GM12878 (cell line): ENCODE measurements at regions not wholly inside any gene's neighbourhood (a gene's known extent, or its start where the extent isn't known, plus 50 kb on each side); places are given as distances from the start of the nearest gene placed in this dataset.

ENCODE experiments used
- ATAC-seq: fragments of 200-7000 bp; cut with Tn5 transposase; 3 replicates; pipeline ENCODE4 v1.9.1; 2020; ENCODE audit warnings: mild to moderate bottlenecking, moderate library complexity
- BruUV-seq: library from RNA; stranded (reverse); fragments of 400-500 nt; replicated peaks from 2 replicates; lab custom pipeline; 2021; lab: Mats Ljungman, UMichigan
- CTCF ChIA-PET: fragments of 300-600 bp; sonication (Branson Sonifier 250); formaldehyde crosslinking; extraction: SDS; loops from one replicate; lab custom pipeline; 2021; ENCODE audit warnings: inconsistent platforms; lab: Yijun Ruan, JAX
- POLR2A ChIA-PET: fragments of 350-600 bp; formaldehyde crosslinking; extraction: SDS; loops from one replicate; lab custom pipeline; 2021; ENCODE audit warnings: inconsistent platforms; lab: Charles Lee
- RAD21 ChIA-PET: fragments of 300-600 bp; sonication (Branson Sonifier 250); formaldehyde crosslinking; loops from one replicate; lab custom pipeline; 2023; ENCODE audit warnings: antibody characterized with exemption; ENCODE audit not compliant: unreplicated experiment; lab: Charles Lee
- SMC1A ChIA-PET: fragments of 300-600 bp; sonication (Branson Sonifier 250); formaldehyde crosslinking; loops from one replicate; lab custom pipeline; 2023; ENCODE audit not compliant: unreplicated experiment, uncharacterized antibody; lab: Charles Lee
- DNase-seq: peaks from one replicate; pipeline ENCODE4 v3.0.0-alpha.2; 2011; ENCODE audit warnings: low read depth, low spot score
- FAIRE-seq: peaks from 3 replicates; lab custom pipeline; 2011; peaks lifted over from hg19 to GRCh38; lab: Jason Lieb, UNC
- H2AFZ ChIP-seq: 2 replicates; pipeline ENCODE4 v1.6.0; 2011; ENCODE audit warnings: low read depth, low read length, control low read depth; ENCODE audit not compliant: control insufficient read depth
- H3K27ac ChIP-seq: 2 replicates; pipeline ENCODE4 v1.5.1; 2011; ENCODE audit warnings: control low read depth; ENCODE audit not compliant: control insufficient read depth, insufficient read depth
- H3K27me3 ChIP-seq, 2 experiments: replicated peaks in 1 of 2; 2 replicates each; pipeline versions ENCODE4 v1.6.0 to v1.6.1; 2011; ENCODE audit warnings: low read length in 1 of 2; ENCODE audit not compliant: control insufficient read depth in 2 of 2, insufficient read depth in 2 of 2
- H3K36me3 ChIP-seq, 2 experiments: 2 replicates each; pipeline ENCODE4 v1.5.1; 2011; ENCODE audit warnings: low read length in 1 of 2; ENCODE audit not compliant: control insufficient read depth in 2 of 2, insufficient read depth in 2 of 2
- H3K4me1 ChIP-seq: 2 replicates; pipeline ENCODE4 v1.6.1; 2011; ENCODE audit warnings: mild to moderate bottlenecking, low read length, moderate library complexity, mixed read lengths; ENCODE audit not compliant: control insufficient read depth, insufficient read depth
- H3K4me2 ChIP-seq: 2 replicates; pipeline ENCODE4 v1.6.0; 2011; ENCODE audit warnings: control low read depth; ENCODE audit not compliant: control insufficient read depth, insufficient read depth
- H3K4me3 ChIP-seq: fragments of 200-600 bp; sonication (generic); 2 replicates; pipeline ENCODE4 v1.5.1; 2016
- H3K79me2 ChIP-seq: 2 replicates; pipeline ENCODE4 v1.6.0; 2011; ENCODE audit warnings: low read length; ENCODE audit not compliant: control insufficient read depth, insufficient read depth
- H3K9ac ChIP-seq: 2 replicates; pipeline ENCODE4 v1.8.0; 2011; ENCODE audit warnings: low read length, control low read depth, mixed read lengths; ENCODE audit not compliant: control insufficient read depth, insufficient read depth
- H3K9me3 ChIP-seq: replicated peaks from 3 replicates; pipeline ENCODE4 v1.5.1; 2011; ENCODE audit warnings: mild to moderate bottlenecking, low read length; ENCODE audit not compliant: control insufficient read depth, insufficient read depth
- H4K20me1 ChIP-seq: 2 replicates; pipeline ENCODE4 v1.6.0; 2011; ENCODE audit not compliant: control insufficient read depth, insufficient read depth
- BACH1 ChIP-seq: fragments of 450-650 bp; IDR thresholded peaks from 2 replicates; pipeline ENCODE4 v1.6.1; 2017; ENCODE audit warnings: mild to moderate bottlenecking, borderline replicate concordance
- FOXM1 ChIP-seq: IDR thresholded peaks from 2 replicates; pipeline ENCODE4 v1.6.1; 2012; ENCODE audit warnings: low read depth, mild to moderate bottlenecking, inconsistent platforms, low read length, moderate library complexity
- HDGF ChIP-seq: fragments of 450-650 bp; IDR thresholded peaks from 2 replicates; pipeline ENCODE4 v1.6.1; 2016; ENCODE audit warnings: antibody characterized with exemption
- SMAD5 ChIP-seq: IDR thresholded peaks from 2 replicates; pipeline ENCODE4 v1.6.1; 2016; ENCODE audit warnings: antibody characterized with exemption, low read depth
- ZBED1 ChIP-seq: IDR thresholded peaks from 2 replicates; pipeline ENCODE4 v1.6.1; 2016; ENCODE audit warnings: borderline replicate concordance
- WGBS: methylation state at CpG from one replicate; pipeline ENCODE4 v1.1.6; 2016; ENCODE audit warnings: low lambda C conversion rate; ENCODE audit not compliant: insufficient replicate concordance, insufficient coverage; ENCODE audit errors: missing lambda C conversion rate; 5-methylcytosine and 5-hydroxymethylcytosine counted together
- in situ Hi-C: fragments of 300-500 bp; cut with MboI; formaldehyde crosslinking; loops from 9 replicates; pipeline ENCODE4 v1.14.3; 2018; ENCODE audit warnings: mixed read lengths
- intact Hi-C: fragments of 100-400 bp; cut with micrococcal nuclease; formaldehyde crosslinking; loops from one replicate; pipeline ENCODE4 v1.14.2; 2022; ENCODE audit not compliant: unreplicated experiment
- TF ChIP-seq, protein P1 (sequence below): fragments of 450-650 bp; formaldehyde crosslinking; IDR thresholded peaks from 2 replicates; pipeline ENCODE4 v1.4.0; 2022; ENCODE audit warnings: mild to moderate bottlenecking, moderate library complexity

DNA sequence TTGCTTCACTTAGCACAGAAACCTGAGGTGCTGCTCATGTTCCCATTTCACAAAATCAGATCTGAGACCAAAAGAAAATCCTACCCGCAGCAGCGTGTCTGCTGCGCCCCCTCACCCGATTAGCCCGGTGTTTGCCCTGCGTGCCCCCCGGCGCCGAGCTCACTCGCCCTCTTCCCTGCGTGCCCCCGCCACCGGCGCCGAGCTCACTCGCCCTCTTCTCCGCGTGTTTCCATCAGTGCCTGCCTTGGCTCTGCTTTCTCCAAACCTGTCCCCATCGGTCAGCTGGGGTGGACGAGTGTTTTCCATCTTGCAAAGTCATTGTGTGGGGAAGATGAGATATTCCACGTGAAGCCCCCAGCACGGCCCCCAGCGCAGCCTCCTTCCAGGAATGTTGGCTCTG lies 225.3 kb upstream of the PITRM1 start:
- intact Hi-C loops: loop anchor here (10.0 kb wide), 1 partner anchor 1257 kb away; no protein-coding TSS in a partner anchor
- no peaks in the 10 kb centered on the region for H3K27me3 ChIP-seq
- TF ChIP-seq HDGF (no peak), FOXM1 (no peak), SMAD5 (no peak), ZBED1 (no peak), BACH1 (no peak)
- TF ChIP-seq, protein P1, sequence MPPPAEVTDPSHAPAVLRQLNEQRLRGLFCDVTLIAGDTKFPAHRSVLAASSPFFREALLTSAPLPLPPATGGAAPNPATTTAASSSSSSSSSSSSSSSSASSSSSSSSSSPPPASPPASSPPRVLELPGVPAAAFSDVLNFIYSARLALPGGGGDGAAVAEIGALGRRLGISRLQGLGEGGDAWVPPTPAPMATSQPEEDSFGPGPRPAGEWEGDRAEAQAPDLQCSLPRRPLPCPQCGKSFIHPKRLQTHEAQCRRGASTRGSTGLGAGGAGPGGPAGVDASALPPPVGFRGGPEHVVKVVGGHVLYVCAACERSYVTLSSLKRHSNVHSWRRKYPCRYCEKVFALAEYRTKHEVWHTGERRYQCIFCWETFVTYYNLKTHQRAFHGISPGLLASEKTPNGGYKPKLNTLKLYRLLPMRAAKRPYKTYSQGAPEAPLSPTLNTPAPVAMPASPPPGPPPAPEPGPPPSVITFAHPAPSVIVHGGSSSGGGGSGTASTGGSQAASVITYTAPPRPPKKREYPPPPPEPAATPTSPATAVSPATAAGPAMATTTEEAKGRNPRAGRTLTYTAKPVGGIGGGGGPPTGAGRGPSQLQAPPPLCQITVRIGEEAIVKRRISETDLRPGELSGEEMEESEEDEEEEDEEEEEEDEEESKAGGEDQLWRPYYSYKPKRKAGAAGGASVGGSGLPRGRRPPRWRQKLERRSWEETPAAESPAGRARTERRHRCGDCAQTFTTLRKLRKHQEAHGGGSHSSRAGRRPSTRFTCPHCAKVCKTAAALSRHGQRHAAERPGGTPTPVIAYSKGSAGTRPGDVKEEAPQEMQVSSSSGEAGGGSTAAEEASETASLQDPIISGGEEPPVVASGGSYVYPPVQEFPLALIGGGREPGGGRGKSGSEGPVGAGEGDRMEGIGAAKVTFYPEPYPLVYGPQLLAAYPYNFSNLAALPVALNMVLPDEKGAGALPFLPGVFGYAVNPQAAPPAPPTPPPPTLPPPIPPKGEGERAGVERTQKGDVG (CRISPR knock-in tag): no peak
- H3K36me3 ChIP-seq: no peaks in the 10 kb centered on the region
- no peaks in the 10 kb centered on the region for H3K4me1 ChIP-seq
- no peak overlapping the region for H2AFZ ChIP-seq
- no peak overlapping the region for H3K4me3 ChIP-seq
- H3K9me3 ChIP-seq: peaks cover 2% of the 10 kb centered on the region; the same call in 1 of the 3 replicates
- H3K27ac ChIP-seq: no peak overlapping the region
- H4K20me1 ChIP-seq: no peaks in the 10 kb centered on the region
- CTCF ChIA-PET: no interaction called here
- no peak overlapping the region for H3K4me2 ChIP-seq
- DNase-seq: no peak
- POLR2A ChIA-PET: no interaction called here
- FAIRE-seq: no peak
- no peaks in the 10 kb centered on the region for H3K79me2 ChIP-seq
- WGBS: 49% methylated on average over 17 of the region's 23 CpGs
- no peak overlapping the region for H3K9ac ChIP-seq
- SMC1A ChIA-PET: no interaction called here
- RAD21 ChIA-PET: no interaction called here
- no peak for ATAC-seq
- BruUV-seq: no TSS peak
- in situ Hi-C loops: no loop called here
